HG03066 (cell line): ENCODE measurements at regions not wholly inside any gene's neighbourhood (a gene's known extent, or its start where the extent isn't known, plus 50 kb on each side); places are given as distances from the start of the nearest gene placed in this dataset.

ENCODE experiments used
- ATAC-seq: cut with Tn5 transposase; IDR thresholded peaks from one replicate; pipeline ENCODE4 v1.9.1; 2021; ENCODE audit warnings: low read depth; ENCODE audit not compliant: unreplicated experiment

- no peak for ATAC-seq
Measured at GRCh38 chr9:78932849-78933627, 636.1 kb downstream of the PSAT1 start.

GRCh38 chr9:78934880-78935279, 636.9 kb upstream of the TLE4 start:
- no peak for ATAC-seq

- no peak for ATAC-seq
Measured at GRCh38 chr9:78938821-78939220, 632.9 kb upstream of the TLE4 start.

GRCh38 chr9:78939311-78940065, 632.3 kb upstream of the TLE4 start:
- no peak for ATAC-seq

- ATAC-seq, result no peak
Measured at GRCh38 chr9:78940121-78940855, 631.5 kb upstream of the TLE4 start.

GRCh38 chr9:78954286-78954685, 617.5 kb upstream of the TLE4 start:
- no peak for ATAC-seq

GRCh38 chr9:78958892-78959291, 612.9 kb upstream of the TLE4 start:
- no peak for ATAC-seq

- no peak for ATAC-seq
Measured at GRCh38 chr9:78962156-78962555, 609.6 kb upstream of the TLE4 start.

- no peak for ATAC-seq
Measured at GRCh38 chr9:78963911-78964310, 607.9 kb upstream of the TLE4 start.

- no peak for ATAC-seq
Measured at GRCh38 chr9:78967596-78968217, 604.1 kb upstream of the TLE4 start.

GRCh38 chr9:78970375-78970774, 601.4 kb upstream of the TLE4 start:
- ATAC-seq, result no peak

- no peak for ATAC-seq
Measured at GRCh38 chr9:78971540-78971939, 600.2 kb upstream of the TLE4 start.

GRCh38 chr9:78972303-78972999, 599.3 kb upstream of the TLE4 start:
- ATAC-seq, result no peak

GRCh38 chr9:78973907-78974306, 597.9 kb upstream of the TLE4 start:
- ATAC-seq, result no peak

- no peak for ATAC-seq
Measured at GRCh38 chr9:78982849-78983248, 588.9 kb upstream of the TLE4 start.

GRCh38 chr9:78985084-78985738, 586.6 kb upstream of the TLE4 start:
- ATAC-seq, result no peak

GRCh38 chr9:78986446-78986845, 585.3 kb upstream of the TLE4 start:
- ATAC-seq, result no peak

GRCh38 chr9:78989031-78989658, 582.6 kb upstream of the TLE4 start:
- ATAC-seq, result no peak

GRCh38 chr9:78994471-78994870, 577.3 kb upstream of the TLE4 start:
- ATAC-seq, result no peak
